G401.6 (cell line): ENCODE measurements at regions not wholly inside any gene's neighbourhood (a gene's known extent, or its start where the extent isn't known, plus 50 kb on each side); places are given as distances from the start of the nearest gene placed in this dataset.
"Not testable (repeated sequence)": the region's sequence is repeated elsewhere in the genome, so short reads cannot be mapped to it uniquely, and the experiment has no call there.

Experiments used
- FAIRE-seq: peaks from 2 replicates; lab custom pipeline; 2012; peaks lifted over from hg19 to GRCh38; lab: Jason Lieb, UNC

DNA sequence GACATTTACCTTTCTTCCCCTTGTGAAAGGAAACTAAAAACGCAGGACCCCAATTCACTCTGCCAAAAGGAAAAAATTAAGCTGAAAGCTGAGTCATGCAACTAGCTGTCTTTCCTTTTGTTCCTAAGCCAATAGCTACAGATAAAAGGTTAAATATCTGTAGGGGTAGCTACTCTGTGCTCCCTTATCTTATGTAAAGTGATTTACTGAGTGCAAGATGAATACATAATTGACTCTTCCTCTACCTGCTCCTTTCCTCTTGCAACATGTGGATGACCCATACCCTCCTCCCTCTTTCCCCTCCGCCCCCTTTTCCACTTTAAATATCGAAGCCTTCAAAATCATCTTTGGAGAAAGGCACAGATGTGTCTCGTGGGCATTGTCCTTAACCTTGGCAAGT lies 68.0 kb upstream of the ZNF157 start:
- no peak for FAIRE-seq

GRCh38 chrX:47306471-47307023 lies 63.8 kb upstream of the ZNF157 start:
- not testable (repeated sequence) for FAIRE-seq

GRCh38 chrX:47311932-47312774 lies 58.2 kb upstream of the ZNF157 start:
- peak; percentile 87 for FAIRE-seq

DNA sequence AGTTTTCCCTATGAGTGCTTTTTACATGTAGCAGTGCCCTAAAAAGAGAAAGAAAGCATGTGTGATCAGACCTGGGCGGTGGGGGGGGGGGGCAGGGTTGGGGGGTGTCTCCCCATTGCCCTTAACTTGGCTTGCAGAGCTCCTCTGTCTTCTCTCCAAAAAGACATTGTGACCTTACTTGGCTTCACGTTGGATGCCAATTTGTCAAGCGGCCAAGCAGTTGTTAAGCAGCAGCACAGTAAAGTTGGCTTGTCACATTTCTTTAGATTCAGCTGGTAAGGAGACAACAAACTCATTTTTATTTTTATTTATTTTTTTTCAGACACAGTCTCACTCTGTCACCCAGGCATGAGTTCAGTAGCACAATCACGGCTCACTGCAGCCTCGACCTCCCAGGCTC lies 57.3 kb upstream of the ZNF157 start:
- no peak for FAIRE-seq

DNA sequence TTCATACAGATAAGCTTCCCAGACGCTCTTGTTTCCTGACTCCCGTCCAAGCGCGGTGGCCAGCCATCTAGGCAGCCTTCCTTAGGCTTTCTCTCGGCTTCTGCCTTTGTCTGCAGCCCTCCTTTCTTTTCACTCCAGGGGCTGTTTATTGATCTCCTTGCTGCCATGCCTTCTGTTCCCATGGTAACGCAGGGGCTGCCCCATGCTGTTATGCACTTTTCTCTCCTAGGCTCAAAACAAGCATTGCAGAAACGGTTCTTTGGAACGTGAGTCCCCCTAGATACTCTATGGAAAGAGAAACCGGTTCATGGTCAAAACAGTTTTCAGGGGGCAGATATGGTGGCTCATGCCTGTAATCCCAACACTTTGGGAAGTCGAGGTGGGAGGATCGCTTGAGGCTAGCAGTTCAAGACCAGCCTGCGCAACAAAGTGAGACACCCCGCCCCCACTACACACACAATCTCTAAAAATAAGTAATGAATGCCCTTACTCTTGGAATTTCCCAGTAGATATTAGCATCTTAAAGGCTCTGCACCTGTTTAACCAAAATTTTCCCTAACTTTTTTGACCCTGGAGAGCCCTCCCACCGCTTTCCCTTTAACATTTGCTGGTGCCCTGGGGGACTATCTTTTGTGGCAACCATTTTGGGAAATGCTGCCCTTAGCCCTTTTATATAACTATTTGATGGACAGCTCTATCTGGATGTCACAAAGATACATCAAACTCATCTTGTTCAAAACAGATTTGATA lies 53.9 kb upstream of the ZNF157 start:
- no peak for FAIRE-seq
